Right cardiac atrium (tissue), 5 donors: ENCODE measurements at regions not wholly inside any gene's neighbourhood (a gene's known extent, or its start where the extent isn't known, plus 50 kb on each side); places are given as distances from the start of the nearest gene placed in this dataset.

Experiments used
- ATAC-seq, 2 donors: fragments of 200-7000 bp; cut with Tn5 transposase; one replicate each; pipeline versions ENCODE4 v1.8.0 to v1.9.1; 2020; ENCODE audit warnings: moderate library complexity in 2 of 2, mild to moderate bottlenecking in 1 of 2
- DNase-seq, 3 donors: peaks; one replicate each; pipeline ENCODE4 v3.0.0-alpha.2; 2020
- H3K27ac ChIP-seq: one replicate; pipeline ENCODE4 v1.5.1; 2013; ENCODE audit warnings: mild to moderate bottlenecking, low read length, control low read depth, moderate library complexity
- H3K27me3 ChIP-seq: one replicate; pipeline ENCODE4 v1.6.1; 2013; ENCODE audit not compliant: control insufficient read depth, insufficient read depth
- H3K4me1 ChIP-seq: one replicate; pipeline ENCODE4 v1.6.1; 2013; ENCODE audit warnings: low read length; ENCODE audit not compliant: control insufficient read depth, insufficient read depth
- H3K4me3 ChIP-seq: one replicate; pipeline ENCODE4 v1.5.1; 2013; ENCODE audit warnings: low read length, control low read depth
- H3K9me3 ChIP-seq: one replicate; pipeline ENCODE4 v1.6.1; 2013; ENCODE audit warnings: low read length; ENCODE audit not compliant: control insufficient read depth
- WGBS: extraction: QIAGEN DNeasy Blood & Tissue Kit; methylation state at CpG from one replicate; pipeline ENCODE4 v1.1.7; 2013; 5-methylcytosine and 5-hydroxymethylcytosine counted together
- intact Hi-C, 4 donors: fragments of 100-400 bp; cut with DNase I; formaldehyde crosslinking; loops; one replicate each; pipeline versions ENCODE4 v1.11.0 to v1.14.0; 2022 to 2023
- donor health status: healthy with polysubstance abuse.
- donor health status: DM: no; HTN: yes; CAD: no.
- donor health status: DM: no; HTN: no; CAD: no.
- donor health status: DM: no; HTN: yes; CAD: no; lungs with severe emphysema.
- donor health status: DM: yes; HTN: yes; CAD: no.

- Histone ChIP-seq H3K27me3 (no peaks in the 10 kb centered on the region), H3K4me3 (no peak overlapping the region), H3K9me3 (no peaks in the 10 kb centered on the region), H3K4me1 (no peaks in the 10 kb centered on the region), H3K27ac (no peak overlapping the region)
- intact Hi-C loops: no loop called here
- DNase-seq (no peak), ATAC-seq (no peak)
- WGBS: 70% methylated on average over 3 of the region's 3 CpGs
Observed at GRCh38 chr6:1067346-1067745, 244.6 kb upstream of the FOXQ1 start.

GRCh38 chr6:1066449-1067090, 245.3 kb upstream of the FOXQ1 start:
- 85% methylated on average over 11 of the region's 11 CpGs for WGBS
- intact Hi-C loops: no loop called here
- Histone ChIP-seq H3K4me1 (no peaks in the 10 kb centered on the region), H3K9me3 (no peaks in the 10 kb centered on the region), H3K27me3 (no peaks in the 10 kb centered on the region), H3K27ac (no peak overlapping the region), H3K4me3 (no peak overlapping the region)
- ATAC-seq: no peak
- no peak for DNase-seq

- DNase-seq (no peak), ATAC-seq (no peak)
- H3K27ac ChIP-seq: no peak overlapping the region
- H3K27me3 ChIP-seq: no peaks in the 10 kb centered on the region
- no peaks in the 10 kb centered on the region for H3K9me3 ChIP-seq
- 71% methylated on average over 8 of the region's 8 CpGs for WGBS
- H3K4me1 ChIP-seq: no peaks in the 10 kb centered on the region
- no peak overlapping the region for H3K4me3 ChIP-seq
- intact Hi-C loops: no loop called here
Observed at GRCh38 chr6:1065986-1066385, 245.9 kb upstream of the FOXQ1 start.

GRCh38 chr6:1063671-1064355, 248.1 kb upstream of the FOXQ1 start:
- no peak for ATAC-seq

GRCh38 chr6:1062786-1063545, 248.9 kb upstream of the FOXQ1 start:
- WGBS: 81% methylated on average over 8 of the region's 8 CpGs

More at GRCh38 chr6:1063671-1064355, 248.1 kb upstream of the FOXQ1 start:
- DNase-seq: no peak
- intact Hi-C loops: no loop called here
- 80% methylated on average over 13 of the region's 13 CpGs for WGBS
- Histone ChIP-seq H3K9me3 (no peaks in the 10 kb centered on the region), H3K27ac (no peak overlapping the region), H3K4me1 (no peaks in the 10 kb centered on the region), H3K27me3 (no peaks in the 10 kb centered on the region), H3K4me3 (no peak overlapping the region)

GRCh38 chr6:1059596-1059995, 252.3 kb upstream of the FOXQ1 start:
- H3K9me3 ChIP-seq: no peaks in the 10 kb centered on the region
- no peak overlapping the region for H3K4me3 ChIP-seq
- intact Hi-C loops: no loop called here
- no peak for DNase-seq
- no peak for ATAC-seq
- H3K4me1 ChIP-seq: no peaks in the 10 kb centered on the region
- H3K27me3 ChIP-seq: no peaks in the 10 kb centered on the region
- H3K27ac ChIP-seq: no peak overlapping the region
- 69% methylated on average over 6 of the region's 6 CpGs for WGBS

More at GRCh38 chr6:1062786-1063545, 248.9 kb upstream of the FOXQ1 start:
- H3K9me3 ChIP-seq: no peaks in the 10 kb centered on the region
- H3K27me3 ChIP-seq: no peaks in the 10 kb centered on the region
- no peak overlapping the region for H3K27ac ChIP-seq
- no peak for DNase-seq
- intact Hi-C loops: no loop called here
- no peaks in the 10 kb centered on the region for H3K4me1 ChIP-seq
- H3K4me3 ChIP-seq: no peak overlapping the region
- no peak for ATAC-seq

GRCh38 chr6:1057490-1058135, 254.3 kb upstream of the FOXQ1 start:
- ATAC-seq (no peak), DNase-seq (no peak)
- intact Hi-C loops: no loop called here
- Histone ChIP-seq H3K4me3 (no peak overlapping the region), H3K27me3 (no peaks in the 10 kb centered on the region), H3K9me3 (no peaks in the 10 kb centered on the region), H3K4me1 (no peaks in the 10 kb centered on the region), H3K27ac (no peak overlapping the region)
- 51% methylated on average over 14 of the region's 14 CpGs for WGBS

GRCh38 chr6:1055015-1055921, 256.6 kb upstream of the FOXQ1 start:
- Histone ChIP-seq H3K27me3 (no peaks in the 10 kb centered on the region), H3K4me3 (no peak overlapping the region), H3K9me3 (no peaks in the 10 kb centered on the region), H3K4me1 (no peaks in the 10 kb centered on the region), H3K27ac (no peak overlapping the region)
- 71% methylated on average over 16 of the region's 16 CpGs for WGBS
- intact Hi-C loops: no loop called here
- DNase-seq: no peak
- no peak for ATAC-seq

- Histone ChIP-seq H3K4me3 (no peak overlapping the region), H3K9me3 (no peaks in the 10 kb centered on the region), H3K4me1 (no peaks in the 10 kb centered on the region), H3K27me3 (no peaks in the 10 kb centered on the region), H3K27ac (no peak overlapping the region)
- 73% methylated on average over 3 of the region's 3 CpGs for WGBS
- intact Hi-C loops: no loop called here
- no peak for ATAC-seq
- DNase-seq: no peak
Observed at GRCh38 chr6:1054653-1055014, 257.3 kb upstream of the FOXQ1 start.

GRCh38 chr6:1053586-1053985, 258.3 kb upstream of the FOXQ1 start:
- no peak for DNase-seq
- peak; percentile 59 for ATAC-seq
- intact Hi-C loops: no loop called here
- Histone ChIP-seq H3K27me3 (no peaks in the 10 kb centered on the region), H3K27ac (no peak overlapping the region), H3K4me3 (no peak overlapping the region), H3K9me3 (no peaks in the 10 kb centered on the region), H3K4me1 (no peaks in the 10 kb centered on the region)
- 71% methylated on average over 7 of the region's 7 CpGs for WGBS
